ENCODE measurements at regions not wholly inside any gene's neighbourhood (a gene's known extent, or its start where the extent isn't known, plus 50 kb on each side); places are given as distances from the start of the nearest gene placed in this dataset.

GRCh38 chr7:142334236-142334635 lies 76.4 kb upstream of the PRSS58 start:
- DNase-seq (ENCODE audit: low read depth), result no peak

GRCh38 chr7:142332421-142332820 lies 74.6 kb upstream of the PRSS58 start:
- DNase-seq (ENCODE audit: low read depth), result no peak

GRCh38 chr7:142331941-142332340 lies 74.1 kb upstream of the PRSS58 start:
- DNase-seq (ENCODE audit: low read depth), result no peak

- DNase-seq (ENCODE audit: low read depth), result no peak
These were observed 71.4 kb upstream of the PRSS58 start for GRCh38 chr7:142329062-142329790.

GRCh38 chr7:142328551-142328950 lies 70.7 kb upstream of the PRSS58 start:
- no peak for DNase-seq (ENCODE audit: low read depth)

- no peak for DNase-seq (ENCODE audit: low read depth)
These were observed 70.0 kb upstream of the PRSS58 start for GRCh38 chr7:142327628-142328405.

- peak; percentile 54 for DNase-seq (ENCODE audit: low read depth)
These were observed 65.8 kb upstream of the PRSS58 start for GRCh38 chr7:142323706-142324105.

GRCh38 chr7:142321391-142321790 lies 63.5 kb upstream of the PRSS58 start:
- DNase-seq (ENCODE audit: low read depth), result no peak

- no peak for DNase-seq (ENCODE audit: low read depth)
These were observed 63.0 kb upstream of the PRSS58 start for GRCh38 chr7:142320883-142321282.

GRCh38 chr7:142319970-142320369 lies 62.1 kb upstream of the PRSS58 start:
- no peak for DNase-seq (ENCODE audit: low read depth)

GRCh38 chr7:142314281-142314680 lies 56.4 kb upstream of the PRSS58 start:
- no peak for DNase-seq (ENCODE audit: low read depth)

GRCh38 chr7:142313528-142313927 lies 55.7 kb upstream of the PRSS58 start:
- no peak for DNase-seq (ENCODE audit: low read depth)

GRCh38 chr7:142311876-142312275 lies 54.0 kb upstream of the PRSS58 start:
- no peak for DNase-seq (ENCODE audit: low read depth)

- DNase-seq (ENCODE audit: low read depth), result no peak
These were observed 51.1 kb upstream of the PRSS58 start for GRCh38 chr7:142308918-142309317.

GRCh38 chr7:142308326-142308725 lies 50.5 kb upstream of the PRSS58 start:
- DNase-seq (ENCODE audit: low read depth), result no peak
